ENCODE measurements at regions not wholly inside any gene's neighbourhood (a gene's known extent, or its start where the extent isn't known, plus 50 kb on each side); places are given as distances from the start of the nearest gene placed in this dataset.

GRCh38 chr3:13163848-13164382 is 90.7 kb upstream of the IQSEC1 start:
- no peak for TF ChIP-seq POLR2A (IDR thresholded peaks at IDR 0.05; ENCODE audit: extremely low read depth, insufficient read length)
- no peak for TF ChIP-seq CTCF (IDR thresholded peaks at IDR 0.05; ENCODE audit: low read depth, low read length)

Measured in NB4 (cell line).